WTC11 (cell line): ENCODE measurements at regions not wholly inside any gene's neighbourhood (a gene's known extent, or its start where the extent isn't known, plus 50 kb on each side); places are given as distances from the start of the nearest gene placed in this dataset.

ENCODE experiments used
- ATAC-seq: fragments of 200-7000 bp; cut with Tn5 transposase; 2 replicates; pipeline ENCODE4 v1.10.0; 2021; ENCODE audit warnings: mild to moderate bottlenecking, moderate library complexity
- CTCF ChIA-PET: fragments of 300-600 bp; sonication (Branson Sonifier 250); formaldehyde crosslinking; loops from one replicate; lab custom pipeline; 2021; ENCODE audit warnings: antibody characterized with exemption; lab: Charles Lee
- POLR2A ChIA-PET: fragments of 350-600 bp; sonication (Branson Sonifier 250); formaldehyde crosslinking; loops from one replicate; lab custom pipeline; 2021; ENCODE audit warnings: antibody characterized with exemption; lab: Charles Lee
- DNase-seq: peaks from one replicate; pipeline ENCODE4 v3.0.0; 2021; ENCODE audit warnings: low spot score
- H3K27ac Mint-ChIP-seq: 2 replicates; pipeline ENCODE4 v1.8.0; 2021; ENCODE audit warnings: mixed read lengths
- H3K27me3 Mint-ChIP-seq: 2 replicates; pipeline ENCODE4 v1.8.0; 2021; ENCODE audit warnings: low read depth, mild to moderate bottlenecking, moderate library complexity, mixed read lengths
- H3K36me3 Mint-ChIP-seq: 2 replicates; pipeline ENCODE4 v1.8.0; 2021; ENCODE audit warnings: mixed read lengths
- H3K4me1 Mint-ChIP-seq: 2 replicates; pipeline ENCODE4 v1.8.0; 2022; ENCODE audit warnings: mixed read lengths
- H3K4me3 Mint-ChIP-seq: 2 replicates; pipeline ENCODE4 v1.8.0; 2021; ENCODE audit warnings: mild to moderate bottlenecking, moderate library complexity, mixed read lengths
- H3K9me3 Mint-ChIP-seq: 2 replicates; pipeline ENCODE4 v1.8.0; 2021; ENCODE audit warnings: mixed read lengths
- ATF1 ChIP-seq: sonication (generic); formaldehyde crosslinking; IDR thresholded peaks from 2 replicates; pipeline ENCODE4 v1.8.1; 2023; ENCODE audit warnings: mild to moderate bottlenecking, moderate library complexity, missing genetic modification reagents
- ATF2 ChIP-seq: sonication (generic); formaldehyde crosslinking; IDR thresholded peaks from 2 replicates; pipeline ENCODE4 v1.8.1; 2022; ENCODE audit warnings: low read depth, missing genetic modification reagents, borderline replicate concordance
- CBFB ChIP-seq: sonication (generic); formaldehyde crosslinking; IDR thresholded peaks from 2 replicates; pipeline ENCODE4 v1.8.1; 2022; ENCODE audit warnings: mild to moderate bottlenecking, low read depth, missing genetic modification reagents
- CREB1 ChIP-seq: sonication (generic); formaldehyde crosslinking; IDR thresholded peaks from 2 replicates; pipeline ENCODE4 v1.8.0; 2023; ENCODE audit warnings: mild to moderate bottlenecking, missing genetic modification reagents
- ERG ChIP-seq: fragments of 250-450 bp; sonication (Bioruptor Pico); IDR thresholded peaks from 2 replicates; pipeline ENCODE4 v1.8.0; 2021; ENCODE audit warnings: mild to moderate bottlenecking
- ETV6 ChIP-seq: sonication (generic); formaldehyde crosslinking; IDR thresholded peaks from 2 replicates; pipeline ENCODE4 v1.8.1; 2022; ENCODE audit warnings: mild to moderate bottlenecking, missing genetic modification reagents
- FOXJ3 ChIP-seq: sonication (generic); formaldehyde crosslinking; IDR thresholded peaks from 2 replicates; pipeline ENCODE4 v1.9.0; 2021; ENCODE audit warnings: missing genetic modification reagents, mild to moderate bottlenecking, borderline replicate concordance
- FOXP1 ChIP-seq: sonication (generic); formaldehyde crosslinking; IDR thresholded peaks from 2 replicates; pipeline ENCODE4 v1.8.0; 2022; ENCODE audit warnings: missing genetic modification reagents, mild to moderate bottlenecking, moderate library complexity, borderline replicate concordance
- GRHL2 ChIP-seq: fragments of 250-450 bp; sonication (Bioruptor Pico); IDR thresholded peaks from 2 replicates; pipeline ENCODE4 v1.8.0; 2022; ENCODE audit warnings: mild to moderate bottlenecking, moderate library complexity; ENCODE audit not compliant: insufficient replicate concordance, severe bottlenecking
- IRF2 ChIP-seq: sonication (generic); formaldehyde crosslinking; IDR thresholded peaks from 2 replicates; pipeline ENCODE4 v1.8.0; 2022; ENCODE audit warnings: low read depth, missing genetic modification reagents, borderline replicate concordance
- JAZF1 ChIP-seq: fragments of 250-450 bp; sonication (Bioruptor Pico); IDR thresholded peaks from 2 replicates; pipeline ENCODE4 v1.9.0; 2021; ENCODE audit warnings: moderate library complexity, mild to moderate bottlenecking, inconsistent platforms
- NR1H2 ChIP-seq: sonication (generic); formaldehyde crosslinking; IDR thresholded peaks from 2 replicates; pipeline ENCODE4 v1.9.0; 2021; ENCODE audit warnings: mild to moderate bottlenecking, moderate library complexity, missing genetic modification reagents
- SOX15 ChIP-seq: fragments of 250-450 bp; sonication (Bioruptor Pico); IDR thresholded peaks from 2 replicates; pipeline ENCODE4 v1.9.0; 2021; ENCODE audit warnings: mild to moderate bottlenecking
- TEAD1 ChIP-seq: sonication (generic); formaldehyde crosslinking; IDR thresholded peaks from 2 replicates; pipeline ENCODE4 v1.8.0; 2022; ENCODE audit warnings: mild to moderate bottlenecking, missing genetic modification reagents
- TEAD4 ChIP-seq: sonication (generic); formaldehyde crosslinking; IDR thresholded peaks from 2 replicates; pipeline ENCODE4 v1.8.0; 2022; ENCODE audit warnings: mild to moderate bottlenecking, missing genetic modification reagents
- ZBTB43 ChIP-seq: sonication (generic); formaldehyde crosslinking; IDR thresholded peaks from 2 replicates; pipeline ENCODE4 v1.8.1; 2023; ENCODE audit warnings: mild to moderate bottlenecking, missing genetic modification reagents
- ZNF121 ChIP-seq: sonication (generic); formaldehyde crosslinking; IDR thresholded peaks from 2 replicates; pipeline ENCODE4 v1.8.0; 2023; ENCODE audit warnings: missing genetic modification reagents
- ZNF219 ChIP-seq: sonication (generic); formaldehyde crosslinking; IDR thresholded peaks from 2 replicates; pipeline ENCODE4 v1.8.0; 2023; ENCODE audit warnings: missing genetic modification reagents, mild to moderate bottlenecking, borderline replicate concordance
- ZNF423 ChIP-seq: fragments of 250-450 bp; sonication (Bioruptor Pico); IDR thresholded peaks from 2 replicates; pipeline ENCODE4 v2.1.2; 2022; ENCODE audit warnings: mild to moderate bottlenecking, moderate library complexity
- ZNF512 ChIP-seq: sonication (generic); formaldehyde crosslinking; IDR thresholded peaks from 2 replicates; pipeline ENCODE4 v1.8.1; 2022; ENCODE audit warnings: missing genetic modification reagents, borderline replicate concordance
- TF ChIP-seq, protein P1 (sequence below): fragments of 200-600 bp; IDR thresholded peaks from 2 replicates; pipeline ENCODE4 v1.8.0; 2022; ENCODE audit warnings: antibody characterized with exemption
- TF ChIP-seq, protein P2 (sequence below): fragments of 250-450 bp; sonication (Bioruptor Pico); conservative IDR thresholded peaks from 2 replicates; pipeline ENCODE4 v1.9.0; 2021; ENCODE audit warnings: mild to moderate bottlenecking

- TF ChIP-seq TEAD4 (CRISPR knock-in tag) (no peak), ERG (CRISPR knock-in tag) (no peak), FOXP1 (CRISPR knock-in tag) (no peak), ETV6 (CRISPR knock-in tag) (no peak), JAZF1 (CRISPR knock-in tag) (no peak), GRHL2 (CRISPR knock-in tag) (no peak)
Observed at GRCh38 chr4:4695497-4695896, 153.6 kb upstream of the STX18 start (continued).

DNA sequence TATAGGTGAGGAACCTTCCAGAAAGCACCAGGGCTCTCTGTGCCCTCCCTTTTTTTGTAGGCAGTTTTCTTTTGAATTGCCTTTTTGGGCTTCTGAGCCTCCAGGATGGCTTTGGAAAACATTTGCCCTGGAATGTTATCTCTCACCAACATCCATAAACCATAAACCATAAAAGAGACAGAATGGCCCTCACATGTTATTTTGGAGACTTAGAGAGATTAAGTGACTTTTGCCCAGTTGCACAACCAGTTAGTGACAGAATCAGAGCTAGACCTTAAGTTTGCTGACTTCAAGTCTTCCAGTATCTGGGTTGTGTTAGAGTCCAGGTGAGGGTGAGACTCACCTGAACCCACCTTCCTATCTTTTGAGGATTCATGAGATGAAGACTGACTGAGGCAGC lies 153.0 kb upstream of the STX18 start:
- no peak overlapping the region for H3K4me3 Mint-ChIP-seq
- POLR2A ChIA-PET: no interaction called here
- ATAC-seq (no peak), DNase-seq (no peak)
- peaks cover 18% of the 10 kb centered on the region for H3K4me1 Mint-ChIP-seq
- peaks cover 3% of the 10 kb centered on the region; the same call in 1 of the 2 replicates for H3K27me3 Mint-ChIP-seq
- H3K27ac Mint-ChIP-seq: no peak overlapping the region
- no peaks in the 10 kb centered on the region for H3K9me3 Mint-ChIP-seq
- peaks cover 12% of the 10 kb centered on the region for H3K36me3 Mint-ChIP-seq
- TF ChIP-seq CBFB (CRISPR knock-in tag) (no peak), SOX15 (CRISPR knock-in tag) (no peak), NR1H2 (CRISPR knock-in tag) (no peak), TEAD1 (CRISPR knock-in tag) (no peak), FOXJ3 (no peak), ZNF219 (no peak), ZNF121 (CRISPR knock-in tag) (no peak), ATF1 (CRISPR knock-in tag) (no peak), ZBTB43 (CRISPR knock-in tag) (no peak), IRF2 (CRISPR knock-in tag) (no peak), GRHL2 (CRISPR knock-in tag) (no peak), ATF2 (no peak), ZNF512 (CRISPR knock-in tag) (no peak), ZNF423 (no peak), CREB1 (CRISPR knock-in tag) (no peak)
- TF ChIP-seq, protein P1, sequence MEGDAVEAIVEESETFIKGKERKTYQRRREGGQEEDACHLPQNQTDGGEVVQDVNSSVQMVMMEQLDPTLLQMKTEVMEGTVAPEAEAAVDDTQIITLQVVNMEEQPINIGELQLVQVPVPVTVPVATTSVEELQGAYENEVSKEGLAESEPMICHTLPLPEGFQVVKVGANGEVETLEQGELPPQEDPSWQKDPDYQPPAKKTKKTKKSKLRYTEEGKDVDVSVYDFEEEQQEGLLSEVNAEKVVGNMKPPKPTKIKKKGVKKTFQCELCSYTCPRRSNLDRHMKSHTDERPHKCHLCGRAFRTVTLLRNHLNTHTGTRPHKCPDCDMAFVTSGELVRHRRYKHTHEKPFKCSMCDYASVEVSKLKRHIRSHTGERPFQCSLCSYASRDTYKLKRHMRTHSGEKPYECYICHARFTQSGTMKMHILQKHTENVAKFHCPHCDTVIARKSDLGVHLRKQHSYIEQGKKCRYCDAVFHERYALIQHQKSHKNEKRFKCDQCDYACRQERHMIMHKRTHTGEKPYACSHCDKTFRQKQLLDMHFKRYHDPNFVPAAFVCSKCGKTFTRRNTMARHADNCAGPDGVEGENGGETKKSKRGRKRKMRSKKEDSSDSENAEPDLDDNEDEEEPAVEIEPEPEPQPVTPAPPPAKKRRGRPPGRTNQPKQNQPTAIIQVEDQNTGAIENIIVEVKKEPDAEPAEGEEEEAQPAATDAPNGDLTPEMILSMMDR: no peak
- TF ChIP-seq, protein P2, sequence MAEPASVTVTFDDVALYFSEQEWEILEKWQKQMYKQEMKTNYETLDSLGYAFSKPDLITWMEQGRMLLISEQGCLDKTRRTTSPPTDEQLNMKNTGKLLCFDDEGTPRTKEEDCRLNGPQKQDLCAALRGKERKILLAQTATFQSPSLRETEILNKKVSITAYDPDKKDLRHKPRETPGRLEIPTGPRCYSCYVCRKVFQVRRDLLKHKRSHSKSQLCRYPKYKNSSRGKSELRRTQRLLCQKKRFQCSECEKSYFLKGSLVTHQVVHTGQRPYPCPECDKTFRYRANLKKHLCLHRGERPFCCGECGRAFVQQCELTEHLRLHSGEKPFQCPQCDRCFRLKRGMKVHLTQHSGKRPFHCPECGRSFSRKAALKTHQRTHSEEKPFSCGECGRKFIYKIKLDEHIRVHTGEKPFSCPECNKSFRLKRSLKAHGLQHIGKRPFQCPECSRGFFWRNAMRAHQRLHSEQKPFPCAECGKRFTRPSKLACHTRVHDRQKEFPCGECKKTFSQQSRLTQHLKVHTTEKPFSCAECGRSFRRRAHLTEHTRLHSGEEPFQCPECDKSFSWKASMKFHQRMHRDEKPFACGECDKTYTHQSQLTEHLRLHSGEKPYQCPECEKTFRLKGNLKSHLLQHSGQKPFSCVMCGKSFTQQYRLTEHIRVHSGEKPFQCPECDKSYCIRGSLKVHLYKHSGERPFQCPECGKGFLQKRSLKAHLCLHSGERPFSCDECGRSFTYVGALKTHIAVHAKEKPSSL: no peak
- CTCF ChIA-PET: interaction anchor here (0.7 to 3.7 kb wide), 10 partner anchors 10 to 207 kb away, joined by 3 to 17 read pairs (median 6); no protein-coding TSS in a partner anchor
